ENCODE measurements at regions not wholly inside any gene's neighbourhood (a gene's known extent, or its start where the extent isn't known, plus 50 kb on each side); places are given as distances from the start of the nearest gene placed in this dataset.
A peak's percentile ranks its signal among the peaks of the same experiment; 100 is the strongest.

GRCh38 chr3:168860028-168860427 lies 764.3 kb upstream of the GOLIM4 start (continued):
- TF ChIP-seq KAT8 (CRISPR knock-in tag; IDR thresholded peaks at IDR 0.05) (0 out of 2 replicates have a peak, but pooled peaks have one; percentile 33), ZNF451 (CRISPR knock-in tag; IDR thresholded peaks at IDR 0.05) (no peak), KDM1A (CRISPR knock-in tag; IDR thresholded peaks at IDR 0.05) (no peak), NR2F1 (CRISPR knock-in tag; IDR thresholded peaks at IDR 0.05) (no peak), POGZ (CRISPR knock-in tag; IDR thresholded peaks at IDR 0.05) (peak; percentile 27; the same call in 1 of the 2 replicates), RARA (CRISPR knock-in tag; IDR thresholded peaks at IDR 0.05) (peak; percentile 22; the same call in 1 of the 2 replicates), TARDBP (CRISPR knock-in tag; IDR thresholded peaks at IDR 0.05) (no peak), ZNF431 (CRISPR knock-in tag; IDR thresholded peaks at IDR 0.05; ENCODE audit: borderline replicate concordance, low read depth) (no peak), CBFB (CRISPR knock-in tag; IDR thresholded peaks at IDR 0.05) (no peak), ZIK1 (CRISPR knock-in tag; IDR thresholded peaks at IDR 0.05; ENCODE audit: borderline replicate concordance, low read depth) (no peak), KLF16 (CRISPR knock-in tag; IDR thresholded peaks at IDR 0.05) (no peak), NFYC (CRISPR knock-in tag; IDR thresholded peaks at IDR 0.05) (no peak), ZSCAN22 (CRISPR knock-in tag; IDR thresholded peaks at IDR 0.05) (no peak), ZNF580 (CRISPR knock-in tag; IDR thresholded peaks at IDR 0.05; ENCODE audit: borderline replicate concordance, low read depth) (no peak), GABPA (IDR thresholded peaks at IDR 0.05; ENCODE audit: low read depth, low read length) (no peak), GABPA (CRISPR knock-in tag; IDR thresholded peaks at IDR 0.05; ENCODE audit: low read depth) (peak; percentile 66), SAP130 (CRISPR knock-in tag; IDR thresholded peaks at IDR 0.05; ENCODE audit: low read depth) (0 out of 2 replicates have a peak, but pooled peaks have one; percentile 18), TBP (CRISPR knock-in tag; IDR thresholded peaks at IDR 0.05) (no peak), PHB2 (IDR thresholded peaks at IDR 0.05; ENCODE audit: partially characterized antibody) (no peak), EED (CRISPR knock-in tag; IDR thresholded peaks at IDR 0.05) (no peak), DPF2 (CRISPR knock-in tag; IDR thresholded peaks at IDR 0.05; ENCODE audit: borderline replicate concordance, low read depth) (no peak), ZFP62 (CRISPR knock-in tag; IDR thresholded peaks at IDR 0.05) (no peak), SOX6 (IDR thresholded peaks at IDR 0.05) (no peak), SOX6 (CRISPR knock-in tag; IDR thresholded peaks at IDR 0.05) (peak; percentile 51; the same call in 1 of the 2 replicates), ZKSCAN1 (IDR thresholded peaks at IDR 0.05; ENCODE audit: low read length) (no peak), ZNF572 (CRISPR knock-in tag; IDR thresholded peaks at IDR 0.05) (no peak), ZNF788 (CRISPR knock-in tag; IDR thresholded peaks at IDR 0.05; ENCODE audit: borderline replicate concordance) (no peak), SOX13 (IDR thresholded peaks at IDR 0.05) (no peak), SOX13 (CRISPR knock-in tag; conservative IDR thresholded peaks at IDR 0.05 in 1 of 2, IDR thresholded peaks at IDR 0.05 in 1 of 2) (peak in 1 of 2 experiments; percentile 79; a peak in 2 of 4 replicates), ZNF496 (CRISPR knock-in tag; IDR thresholded peaks at IDR 0.05; ENCODE audit: insufficient replicate concordance) (no peak), HCFC1 (IDR thresholded peaks at IDR 0.05; ENCODE audit: low read depth, low read length) (no peak), ZNF598 (CRISPR knock-in tag; IDR thresholded peaks at IDR 0.05; ENCODE audit: borderline replicate concordance) (no peak), CHD4 (IDR thresholded peaks at IDR 0.05; ENCODE audit: borderline replicate concordance, low read length) (no peak; the same call in 1 of the 2 replicates), ZZZ3 (CRISPR knock-in tag; IDR thresholded peaks at IDR 0.05; ENCODE audit: borderline replicate concordance) (no peak)
- TF ChIP-seq, protein P1, sequence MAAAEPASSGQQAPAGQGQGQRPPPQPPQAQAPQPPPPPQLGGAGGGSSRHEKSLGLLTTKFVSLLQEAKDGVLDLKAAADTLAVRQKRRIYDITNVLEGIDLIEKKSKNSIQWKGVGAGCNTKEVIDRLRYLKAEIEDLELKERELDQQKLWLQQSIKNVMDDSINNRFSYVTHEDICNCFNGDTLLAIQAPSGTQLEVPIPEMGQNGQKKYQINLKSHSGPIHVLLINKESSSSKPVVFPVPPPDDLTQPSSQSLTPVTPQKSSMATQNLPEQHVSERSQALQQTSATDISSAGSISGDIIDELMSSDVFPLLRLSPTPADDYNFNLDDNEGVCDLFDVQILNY (CRISPR knock-in tag; conservative IDR thresholded peaks at IDR 0.05) = no peak
- TF ChIP-seq, protein P2, sequence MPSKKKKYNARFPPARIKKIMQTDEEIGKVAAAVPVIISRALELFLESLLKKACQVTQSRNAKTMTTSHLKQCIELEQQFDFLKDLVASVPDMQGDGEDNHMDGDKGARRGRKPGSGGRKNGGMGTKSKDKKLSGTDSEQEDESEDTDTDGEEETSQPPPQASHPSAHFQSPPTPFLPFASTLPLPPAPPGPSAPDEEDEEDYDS (CRISPR knock-in tag; IDR thresholded peaks at IDR 0.05) = peak; percentile 35; the same call in 1 of the 2 replicates
